Middle frontal gyrus (tissue), 1 donor: ENCODE measurements at regions not wholly inside any gene's neighbourhood (a gene's known extent, or its start where the extent isn't known, plus 50 kb on each side); places are given as distances from the start of the nearest gene placed in this dataset.
"Not testable (repeated sequence)": the region's sequence is repeated elsewhere in the genome, so short reads cannot be mapped to it uniquely, and the experiment has no call there.

Source experiments
- DNase-seq: peaks from one replicate; pipeline ENCODE4 v3.0.0-alpha.2; 2015; ENCODE audit warnings: low spot score; ENCODE audit errors: extremely low spot score

DNA sequence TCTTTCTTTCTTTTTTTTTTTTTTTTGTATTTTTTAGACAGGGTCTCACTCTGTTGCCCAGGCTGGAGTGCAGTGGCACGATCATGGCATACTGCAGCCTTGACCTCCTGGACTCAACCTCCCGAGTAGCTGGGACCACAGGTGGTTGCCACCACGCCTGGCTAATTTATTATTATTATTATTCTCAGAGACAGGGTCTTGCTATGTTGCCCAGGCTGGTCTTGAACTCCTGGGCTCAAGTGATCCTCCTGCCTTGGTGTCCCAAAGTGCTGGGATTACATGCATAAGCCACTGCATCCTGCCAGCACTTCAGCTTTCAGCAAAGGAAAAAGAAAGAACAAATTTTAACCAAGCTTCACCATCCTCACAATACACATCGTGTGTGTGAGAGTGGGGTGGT lies 97.9 kb upstream of the SERBP1 start:
- DNase-seq, result no peak

DNA sequence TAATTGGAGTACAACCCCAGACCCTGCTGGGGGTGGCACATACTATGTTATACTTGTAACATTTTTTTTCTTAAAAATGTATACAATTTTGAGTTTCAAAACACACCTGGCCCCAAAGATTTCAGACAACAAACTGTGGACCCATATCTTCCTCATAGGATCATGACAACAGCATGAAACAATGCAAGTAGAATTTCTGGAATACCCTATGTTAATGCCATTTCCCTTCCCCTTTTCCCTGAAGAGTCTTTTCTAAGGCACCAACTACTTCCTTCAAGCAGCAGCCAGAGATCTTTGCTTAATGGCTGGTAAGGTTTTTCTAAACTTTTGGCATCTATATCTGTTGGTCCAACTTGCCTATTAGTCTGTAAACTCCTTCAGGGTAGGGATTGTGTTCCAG lies 99.9 kb upstream of the SERBP1 start:
- no peak for DNase-seq

DNA sequence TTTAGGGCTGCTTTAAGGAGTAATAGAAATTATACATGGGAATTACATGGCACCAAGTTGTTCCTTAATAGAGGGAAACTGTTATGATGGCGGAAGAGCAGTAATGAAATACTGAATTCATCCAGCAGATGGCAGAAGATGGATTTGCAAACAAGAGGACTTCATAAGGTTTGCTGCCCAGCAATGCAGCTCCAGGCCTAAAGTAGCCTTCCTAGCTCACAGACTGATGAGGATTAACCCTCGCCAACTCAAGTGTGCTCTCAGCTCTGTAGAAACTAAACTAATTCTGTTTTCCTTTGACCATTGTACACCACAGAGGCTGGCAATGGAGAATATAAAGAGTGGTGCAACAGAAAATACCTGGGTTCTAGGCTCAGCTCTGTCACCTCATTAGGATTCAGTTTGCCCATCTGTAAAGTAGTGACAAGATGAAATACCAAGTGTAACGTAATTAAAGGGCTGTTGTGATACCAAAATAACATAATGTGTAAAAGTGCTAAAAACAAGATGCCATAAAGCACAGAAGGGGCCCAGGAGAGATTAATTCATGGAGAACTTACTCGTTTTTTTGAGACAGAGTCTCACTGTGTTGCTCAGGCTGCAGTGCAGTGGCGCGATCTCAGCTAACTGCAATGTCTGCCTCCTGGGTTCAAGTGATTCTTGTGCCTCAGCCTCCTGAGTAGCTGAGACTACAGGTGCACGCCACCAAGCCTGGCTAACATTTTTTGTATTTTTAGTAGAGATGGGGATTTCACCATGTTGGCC lies 102.4 kb upstream of the SERBP1 start:
- DNase-seq, result peak; percentile 54

DNA sequence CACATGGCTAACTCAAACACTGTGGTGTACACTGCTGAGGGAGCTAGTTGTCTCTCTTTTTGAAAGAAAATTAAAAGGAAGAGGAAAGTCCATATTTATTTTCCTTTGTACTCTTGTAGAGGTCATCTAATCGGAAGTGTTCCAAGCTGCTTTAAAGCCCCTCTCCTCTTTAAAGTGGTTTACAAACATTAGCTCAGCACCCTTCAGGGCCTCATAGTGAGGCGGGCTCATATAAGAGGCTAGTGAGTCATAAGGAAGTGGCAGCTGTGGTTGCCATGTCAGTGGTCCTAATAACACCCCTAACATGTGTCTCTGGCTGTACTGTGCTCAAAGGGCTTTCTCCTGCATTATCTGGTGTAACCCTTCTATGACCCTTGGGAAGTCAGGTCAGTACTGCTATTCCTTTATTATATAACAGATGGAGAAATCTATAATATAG lies 104.4 kb upstream of the SERBP1 start:
- no peak for DNase-seq

DNA sequence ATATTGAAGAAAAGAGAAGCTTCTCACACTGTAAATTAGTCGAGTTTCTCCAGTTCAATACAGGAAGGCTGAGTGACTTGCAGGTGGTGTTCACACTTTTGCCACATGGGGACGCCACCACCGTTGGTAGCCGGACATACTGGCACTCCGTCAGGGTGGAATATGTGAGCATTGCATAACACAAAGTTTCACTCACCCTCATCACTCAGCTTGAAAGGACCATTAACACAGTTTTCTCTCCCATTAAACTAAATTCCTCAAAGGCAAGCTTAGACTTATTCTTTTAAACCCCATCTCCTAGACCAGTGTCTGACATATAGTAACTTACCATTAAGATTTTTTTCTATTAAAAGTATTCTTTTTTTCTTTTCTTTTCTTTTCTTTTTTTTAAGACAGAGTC lies 105.3 kb upstream of the SERBP1 start:
- no peak for DNase-seq

DNA sequence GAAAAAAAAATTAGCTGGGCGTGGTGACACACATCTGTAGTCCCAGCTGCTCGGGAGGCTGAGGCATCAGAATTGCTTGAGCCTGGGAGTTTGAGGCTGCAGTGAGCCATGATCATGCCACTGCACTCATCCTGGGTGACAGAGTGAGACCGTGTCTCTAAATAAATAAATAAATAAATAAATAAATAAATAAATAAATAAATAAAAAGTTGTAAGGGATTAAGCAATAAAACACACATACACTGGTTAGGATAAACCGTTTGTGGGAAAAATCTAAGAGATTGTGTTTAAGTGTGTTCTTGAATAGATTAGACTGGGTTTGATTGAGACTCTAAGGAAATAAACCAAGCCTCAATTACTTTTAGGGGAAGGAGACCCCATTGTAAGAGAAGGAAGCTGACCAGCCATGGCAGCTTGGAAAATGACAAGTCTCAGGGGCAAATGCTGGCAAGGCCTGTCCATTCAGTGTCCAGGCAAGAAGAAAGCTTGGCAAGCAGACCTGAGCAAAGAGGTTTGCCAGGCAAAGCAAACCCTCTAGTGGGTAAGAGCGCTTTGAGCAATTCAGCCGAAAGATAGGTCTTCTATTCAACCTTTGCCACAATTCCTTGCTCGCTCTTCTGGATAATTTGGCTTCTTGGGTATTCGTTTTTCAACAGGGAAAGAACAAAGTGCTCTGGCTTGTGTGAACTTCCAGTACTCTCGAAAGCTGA lies 106.9 kb upstream of the SERBP1 start:
- DNase-seq, result no peak

DNA sequence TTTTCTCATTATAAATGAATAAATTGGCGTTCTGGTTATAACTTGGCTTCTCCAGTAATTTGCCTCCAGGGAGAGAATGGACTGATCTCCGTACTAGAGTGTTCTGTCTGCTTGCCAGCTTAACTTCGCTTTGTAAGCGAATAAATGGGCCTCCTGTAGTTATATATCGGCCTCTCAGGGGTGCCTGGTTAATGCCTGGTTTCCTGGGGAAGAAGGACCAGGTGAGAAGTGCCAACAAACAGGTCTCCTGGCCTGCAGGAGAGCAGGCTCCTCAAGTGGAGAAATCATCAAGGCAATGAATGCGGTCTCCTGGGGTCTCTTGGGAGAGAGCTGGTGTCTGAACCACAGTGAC lies 107.4 kb upstream of the SERBP1 start:
- DNase-seq, result no peak

DNA sequence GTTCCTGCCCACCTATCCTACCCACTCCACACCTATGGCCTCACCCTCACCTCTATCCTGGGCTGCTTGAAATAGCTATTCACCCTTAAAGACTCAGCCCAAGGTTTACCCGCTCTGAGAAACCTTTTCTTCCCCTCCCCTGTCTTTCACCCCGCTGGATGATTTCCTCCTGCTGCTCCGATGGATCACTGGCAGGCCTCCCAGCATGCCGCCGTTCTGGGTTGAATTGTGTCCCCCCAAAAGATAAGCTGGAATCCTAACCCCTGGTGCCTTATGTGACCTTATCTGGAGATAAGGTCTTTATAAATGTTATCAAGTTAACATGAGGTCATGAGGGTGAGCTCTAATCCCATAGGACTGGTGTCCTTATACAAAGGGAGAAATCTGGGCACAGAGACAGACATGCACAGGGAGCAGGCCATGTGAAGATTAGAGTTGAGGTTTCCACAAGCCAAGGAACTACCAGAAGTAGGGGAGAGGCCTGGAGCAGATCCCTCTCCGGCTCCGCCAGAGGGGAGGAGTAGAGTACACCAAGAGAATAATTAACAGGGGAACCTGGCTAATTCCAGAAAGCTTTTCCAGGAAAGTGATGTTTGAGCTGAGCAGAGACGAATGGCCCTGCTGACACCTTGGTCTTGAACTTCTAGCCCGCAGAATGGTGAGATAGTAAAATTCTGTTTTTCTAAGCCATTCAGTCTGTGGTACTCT lies 110.0 kb upstream of the SERBP1 start:
- DNase-seq, result no peak

DNA sequence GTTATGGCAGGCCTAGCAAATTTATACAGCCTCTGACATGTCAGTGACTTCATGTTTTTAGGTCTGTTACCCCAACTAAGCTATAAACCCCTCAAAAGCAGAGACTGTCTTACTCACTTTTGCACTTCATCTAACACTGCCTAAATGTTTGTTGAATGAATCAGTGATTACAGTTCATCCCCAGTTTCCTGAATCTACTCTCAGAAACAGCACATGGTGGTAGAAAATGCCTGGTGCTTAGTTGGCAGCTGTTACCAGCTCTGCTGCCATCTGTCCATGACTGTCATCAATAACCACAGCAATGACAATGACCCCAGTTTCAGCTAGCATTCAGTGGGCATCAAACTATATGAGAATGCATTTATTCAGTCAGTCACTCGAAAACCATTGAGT lies 110.5 kb upstream of the SERBP1 start:
- DNase-seq, result no peak

DNA sequence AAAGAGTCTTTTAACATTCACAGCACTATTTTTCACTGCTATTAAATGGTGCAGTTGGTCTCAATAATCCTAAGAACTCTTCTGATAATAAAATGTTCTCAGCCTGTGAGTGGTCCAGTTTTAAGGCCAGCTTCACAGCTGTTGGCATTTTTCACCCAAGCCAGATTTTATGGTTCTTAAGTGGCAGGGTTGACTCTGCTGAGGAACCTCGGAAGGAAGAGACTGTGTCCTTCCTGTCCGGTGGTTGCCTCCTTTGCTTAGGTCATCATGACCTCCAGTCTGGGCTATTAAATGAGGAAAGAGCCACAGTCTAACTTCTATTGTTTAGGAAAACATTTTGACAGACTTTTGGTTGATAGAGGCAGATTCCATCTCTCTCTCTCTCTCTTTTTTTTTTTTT lies 112.5 kb upstream of the SERBP1 start:
- no peak for DNase-seq

DNA sequence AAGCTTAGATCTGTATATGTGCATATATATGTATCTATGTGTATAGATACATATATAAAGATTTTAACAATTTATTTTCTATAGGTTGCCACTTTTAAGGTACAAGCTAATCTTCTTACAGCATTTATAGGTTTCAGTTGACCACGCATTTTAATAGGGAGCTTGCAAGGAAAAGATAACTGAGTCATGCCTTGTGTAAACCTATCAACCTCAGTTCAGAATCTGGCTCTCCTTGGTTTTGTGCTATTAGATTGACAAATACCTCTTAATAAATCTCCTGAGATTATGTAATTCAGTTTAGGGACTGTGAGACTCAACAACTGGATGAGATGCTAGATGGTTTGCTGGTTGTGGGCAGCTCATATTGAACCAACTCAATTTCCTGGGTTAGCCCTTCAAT lies 114.7 kb upstream of the SERBP1 start:
- DNase-seq, result no peak

DNA sequence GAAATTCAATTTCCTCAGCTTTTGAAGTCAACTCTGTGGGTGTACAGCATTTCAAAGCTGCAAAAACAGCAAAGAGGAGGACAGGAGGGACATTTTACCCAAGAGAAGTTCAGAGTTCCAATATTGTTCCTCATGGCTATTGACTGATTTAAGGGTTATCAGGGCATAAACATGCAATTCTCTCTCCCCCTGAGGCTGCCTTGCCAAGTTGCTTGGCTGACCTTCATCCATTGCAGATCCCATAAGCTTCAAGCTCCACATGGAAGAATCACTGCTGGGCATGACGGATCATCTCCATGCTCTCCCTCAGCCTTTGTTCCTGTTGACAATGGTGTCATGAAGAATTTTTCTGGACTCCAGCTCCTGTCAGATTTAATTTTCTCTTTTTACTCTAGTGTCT lies 115.2 kb upstream of the SERBP1 start:
- DNase-seq, result no peak

DNA sequence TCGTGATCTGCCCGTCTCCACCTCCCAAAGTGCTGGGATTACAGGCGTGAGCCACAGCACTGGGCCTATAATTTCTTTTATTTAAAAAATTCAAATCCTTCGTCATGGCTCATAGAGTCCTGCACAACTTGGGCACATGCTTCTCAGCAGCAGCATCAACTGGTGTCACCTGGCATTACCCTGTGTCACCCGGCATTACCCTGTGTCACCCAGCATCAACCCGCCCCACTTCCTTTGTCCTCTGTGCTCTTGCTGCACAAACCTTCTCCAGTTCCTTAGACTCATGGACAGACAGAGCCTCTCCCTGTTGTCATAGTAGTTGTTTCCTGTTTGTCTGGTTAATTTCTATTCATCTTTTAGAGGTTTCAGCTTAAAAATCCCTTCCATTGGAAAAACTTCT lies 121.2 kb upstream of the SERBP1 start:
- no peak for DNase-seq

DNA sequence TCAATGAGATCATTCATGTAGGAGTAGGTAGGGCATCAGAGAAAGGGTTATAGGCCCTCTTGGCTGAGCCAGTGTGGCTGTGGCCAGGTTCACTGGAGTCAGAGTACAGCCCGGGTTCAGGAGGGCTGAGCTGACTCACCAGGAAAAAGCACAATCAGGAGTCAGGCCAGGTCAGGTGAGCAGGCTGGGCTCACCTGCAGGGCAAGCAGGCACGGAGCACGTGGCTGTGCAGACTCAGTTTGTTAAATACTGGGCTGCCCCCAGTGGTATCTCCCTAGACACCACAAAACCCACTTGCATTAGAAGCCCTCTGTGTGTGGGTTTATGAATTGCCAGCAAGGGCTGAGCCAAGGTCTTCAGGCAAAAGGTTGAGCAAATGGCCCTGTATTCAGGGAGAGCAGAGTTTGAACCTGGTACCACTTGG lies 122.1 kb upstream of the SERBP1 start:
- no peak for DNase-seq

DNA sequence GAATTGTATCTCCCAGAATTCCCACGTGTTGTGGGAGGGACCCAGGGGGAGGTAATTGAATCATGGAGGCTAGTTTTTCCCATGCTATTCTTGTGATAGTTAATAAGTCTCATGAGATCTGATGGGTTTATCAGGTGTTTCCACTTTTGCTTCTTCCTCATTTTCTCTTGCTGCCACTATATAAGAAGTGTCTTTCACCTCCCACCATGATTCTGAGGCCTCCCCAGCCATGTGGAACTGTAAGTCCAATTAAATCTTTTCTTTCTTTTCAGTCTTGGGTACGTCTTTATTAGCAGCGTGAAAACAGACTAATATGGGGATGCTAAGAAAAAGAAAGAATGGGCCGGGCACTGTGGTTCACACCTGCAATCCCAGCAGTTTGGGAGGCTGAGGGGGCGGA lies 124.0 kb upstream of the SERBP1 start:
- DNase-seq, result not testable (repeated sequence)

DNA sequence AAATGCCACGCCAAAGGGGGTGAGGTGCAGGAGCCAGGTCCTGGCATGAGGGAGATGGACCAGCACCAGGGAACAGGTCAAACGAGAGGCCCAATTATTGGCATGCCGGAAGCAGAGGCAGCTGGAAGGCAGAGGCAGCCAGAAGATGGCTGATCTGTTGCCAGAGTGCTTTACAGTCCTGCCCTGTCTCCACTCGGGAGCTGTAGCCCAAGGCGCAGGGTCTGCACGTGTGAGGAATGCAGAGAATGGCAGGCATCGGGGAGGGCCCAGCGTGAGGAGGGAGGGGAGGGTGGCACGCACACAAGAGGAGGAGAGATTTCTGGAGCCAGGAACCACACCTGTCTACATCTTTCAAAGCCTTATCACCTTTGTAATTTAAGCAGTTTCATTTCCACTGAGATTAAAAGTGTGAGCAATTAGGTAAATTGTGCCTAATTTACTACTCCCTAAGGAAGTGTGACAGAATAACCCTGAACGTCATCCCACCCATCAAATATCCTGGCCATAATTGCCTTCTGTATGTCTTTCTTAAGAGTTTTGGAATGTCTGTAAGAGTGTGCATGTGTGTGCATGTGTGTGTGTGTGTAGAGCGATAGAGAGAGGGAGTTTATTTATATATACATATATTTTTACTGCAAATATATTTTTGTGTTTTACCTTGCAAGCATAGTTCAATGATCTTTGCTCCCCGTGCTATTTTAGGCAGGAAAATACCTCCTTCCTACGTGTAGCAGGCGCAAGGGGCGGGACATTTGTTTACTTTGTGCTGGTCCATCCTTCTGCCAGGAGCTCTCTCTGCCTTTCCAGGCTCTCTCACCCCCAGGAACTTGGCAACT lies 125.5 kb upstream of the SERBP1 start:
- DNase-seq, result no peak

DNA sequence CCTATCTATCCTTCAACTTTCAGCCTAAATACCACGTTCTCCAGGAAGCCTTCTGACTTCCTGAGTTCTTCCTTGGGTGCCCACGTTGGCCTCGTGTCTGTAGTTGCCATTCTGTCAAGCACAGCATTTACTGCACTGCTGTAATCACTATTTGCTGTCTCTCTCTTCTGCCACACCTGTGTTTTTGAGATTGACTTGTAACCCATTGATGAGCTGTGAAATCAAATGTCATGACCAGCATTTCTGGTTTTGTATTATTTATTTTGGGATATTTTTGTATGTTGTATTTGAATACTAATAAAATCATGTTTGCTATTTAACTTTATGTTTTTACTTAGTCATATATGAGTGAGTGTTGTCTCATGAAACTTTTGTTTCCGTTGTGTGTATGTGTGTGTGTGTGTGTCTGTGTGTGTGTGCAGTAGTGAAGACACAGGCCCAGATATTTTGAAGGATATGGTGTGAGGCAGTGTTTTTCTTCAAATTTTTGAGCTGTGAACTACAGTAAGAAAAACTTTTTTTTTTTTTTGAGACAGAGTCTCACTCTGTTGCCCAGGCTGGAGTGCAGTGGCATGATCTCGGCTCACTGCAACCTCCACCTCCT lies 126.2 kb upstream of the SERBP1 start:
- DNase-seq, result no peak

DNA sequence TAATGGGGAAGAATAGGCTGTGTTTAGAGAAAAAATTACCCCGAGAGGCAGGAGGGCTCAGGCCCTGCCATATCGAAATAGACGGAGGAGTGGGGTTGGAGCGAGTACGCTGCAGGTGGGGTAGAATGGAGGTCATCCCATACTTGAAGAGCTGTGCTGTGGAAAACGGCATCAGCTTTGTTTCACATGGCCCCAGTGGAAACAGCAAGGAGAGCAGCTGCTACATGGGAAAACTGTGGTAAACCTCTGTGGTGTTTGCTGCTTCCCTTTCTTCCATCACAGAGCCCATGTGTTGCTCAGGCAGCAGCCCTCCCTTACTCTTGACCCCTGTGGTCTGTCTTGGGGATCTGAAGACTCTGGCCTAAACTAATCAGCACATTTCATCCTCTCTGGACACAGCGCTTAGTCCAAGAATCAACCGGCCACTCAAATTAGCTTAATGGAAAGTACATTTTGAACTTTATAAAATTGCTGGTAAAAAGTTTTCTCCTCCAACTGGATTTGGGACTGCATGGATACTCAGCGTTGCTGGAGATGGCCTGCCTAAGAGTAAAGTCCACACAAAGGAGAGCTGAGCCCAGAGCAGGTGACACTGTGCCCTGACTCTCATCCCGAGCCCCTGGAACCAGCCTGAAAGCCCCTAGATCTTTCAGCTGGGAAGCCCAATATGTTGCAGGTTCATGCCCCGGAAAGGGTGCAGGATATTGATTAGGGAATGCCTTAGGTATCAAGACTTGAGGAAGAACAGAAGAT lies 127.1 kb upstream of the GADD45A start:
- DNase-seq, result no peak

DNA sequence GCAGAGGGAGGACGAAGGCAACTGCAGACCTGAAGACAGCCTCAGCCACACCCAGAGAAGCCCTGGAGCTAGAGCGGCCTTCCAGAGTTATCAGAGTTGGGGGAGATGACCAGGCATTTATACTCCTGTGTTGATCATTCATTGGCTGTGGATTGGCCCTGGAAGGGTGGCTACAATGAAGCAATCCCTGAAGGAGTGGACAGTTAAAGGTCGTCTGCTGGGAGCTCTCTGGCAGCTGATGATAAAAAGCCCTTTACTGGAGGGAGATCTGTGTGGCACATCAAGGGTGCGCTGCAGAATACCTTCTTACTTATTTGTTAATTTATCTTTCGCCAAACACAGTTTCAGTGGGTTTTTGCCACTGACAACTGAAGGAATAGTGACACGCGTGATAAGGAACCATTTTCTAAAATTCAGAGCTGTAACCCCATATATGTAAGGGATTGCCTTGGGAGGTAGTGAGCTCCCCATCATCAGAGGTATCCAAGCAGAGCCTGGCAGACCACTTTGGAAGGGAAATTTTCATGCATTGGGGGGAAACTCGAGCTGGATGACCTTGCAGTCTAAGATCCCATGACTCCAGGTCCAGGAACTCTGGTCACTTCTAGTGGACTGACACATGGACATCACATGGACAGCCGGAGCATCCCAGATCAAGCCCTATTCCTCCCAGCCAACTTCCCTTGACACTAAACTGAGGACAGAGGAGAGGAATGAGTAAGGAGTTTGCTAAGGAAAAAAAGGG lies 126.4 kb upstream of the GADD45A start:
- no peak for DNase-seq

DNA sequence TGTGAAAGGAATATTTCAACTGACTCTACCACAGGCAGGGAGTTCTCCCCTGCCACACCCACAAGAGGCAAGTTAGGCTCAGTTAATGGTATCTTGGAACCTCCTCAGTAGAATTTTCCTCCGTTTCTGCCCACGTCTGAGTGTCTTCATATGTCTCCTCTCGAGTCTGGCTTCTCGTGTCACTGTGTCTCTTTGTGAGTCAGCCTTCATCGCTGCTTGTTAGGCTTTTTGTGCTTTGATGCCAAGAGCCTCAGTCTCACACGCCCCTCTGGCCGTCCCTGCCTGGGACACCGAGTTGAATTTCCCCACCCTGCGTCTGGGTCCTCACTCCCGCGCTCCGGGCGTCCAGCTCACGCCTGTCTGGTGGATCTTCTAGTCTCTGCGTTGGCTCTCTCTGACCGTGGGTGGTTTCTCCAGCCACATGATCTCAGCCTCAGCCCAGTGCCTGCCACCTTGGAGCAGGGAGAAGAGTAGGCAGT lies 125.7 kb upstream of the GADD45A start:
- DNase-seq, result peak; percentile 16
